CD14-positive monocyte (primary cell): ENCODE measurements at regions not wholly inside any gene's neighbourhood (a gene's known extent, or its start where the extent isn't known, plus 50 kb on each side); places are given as distances from the start of the nearest gene placed in this dataset.
"Not testable (repeated sequence)": the region's sequence is repeated elsewhere in the genome, so short reads cannot be mapped to it uniquely, and the experiment has no call there.

ENCODE experiments used
- DNase-seq, 3 donors: peaks; one replicate each; pipeline ENCODE4 v3.0.0-alpha.2; 2011 to 2022
- H2AFZ ChIP-seq: 2 replicates; pipeline ENCODE4 v1.6.0; 2012; ENCODE audit warnings: mild to moderate bottlenecking, low read depth, low read length, inconsistent platforms; ENCODE audit not compliant: insufficient read depth, poor library complexity, severe bottlenecking
- H3K27ac ChIP-seq, 2 donors: 1 replicate in 1 of 2; 2 replicates in 1 of 2; pipeline ENCODE4 v1.5.1; 2012 to 2013; ENCODE audit warnings: low read length in 2 of 2, control low read depth in 1 of 2, inconsistent platforms in 1 of 2, low read depth in 1 of 2, mild to moderate bottlenecking in 1 of 2
- H3K27me3 ChIP-seq, 2 donors: one replicate each; pipeline versions ENCODE4 v1.6.0 to v1.6.1; 2011 to 2013; ENCODE audit warnings: low read length in 2 of 2; ENCODE audit not compliant: control insufficient read depth in 2 of 2, insufficient read depth in 2 of 2
- H3K36me3 ChIP-seq, 2 donors: replicated peaks in 1 of 2; 1 replicate in 1 of 2; 2 replicates in 1 of 2; pipeline versions ENCODE4 v1.5.1 to v1.6.1; 2012 to 2013; ENCODE audit warnings: low read length in 2 of 2, control low read depth in 1 of 2, inconsistent platforms in 1 of 2, mild to moderate bottlenecking in 1 of 2; ENCODE audit not compliant: insufficient read depth in 2 of 2, control insufficient read depth in 1 of 2
- H3K4me1 ChIP-seq, 2 donors: 1 replicate in 1 of 2; 2 replicates in 1 of 2; pipeline versions ENCODE4 v1.5.1 to v1.6.1; 2012 to 2013; ENCODE audit warnings: low read length in 2 of 2, control low read depth in 1 of 2, inconsistent platforms in 1 of 2, mild to moderate bottlenecking in 1 of 2, moderate library complexity in 1 of 2; ENCODE audit not compliant: insufficient read depth in 2 of 2, control insufficient read depth in 1 of 2
- H3K4me2 ChIP-seq: replicated peaks from 2 replicates; pipeline ENCODE3; 2012; ENCODE audit warnings: low read length, moderate library complexity, mild to moderate bottlenecking; ENCODE audit not compliant: poor library complexity, severe bottlenecking; ENCODE audit errors: extremely low read depth
- H3K4me3 ChIP-seq, 3 experiments: fragments of 200-600 bp in 1 of 3; sonication (generic) in 1 of 3; replicated peaks in 1 of 3; 1 replicate in 2 of 3; 2 replicates in 1 of 3; pipeline ENCODE4 v1.5.1; 2011 to 2013; ENCODE audit warnings: low read length in 3 of 3, mild to moderate bottlenecking in 3 of 3, control low read depth in 2 of 3, low read depth in 2 of 3, inconsistent platforms in 1 of 3, moderate library complexity in 1 of 3
- H3K79me2 ChIP-seq: 2 replicates; pipeline ENCODE4 v1.6.0; 2012; ENCODE audit warnings: mild to moderate bottlenecking, control low read depth, inconsistent platforms, low read length, moderate library complexity; ENCODE audit not compliant: insufficient read depth
- H3K9ac ChIP-seq: 2 replicates; pipeline ENCODE4 v1.6.0; 2017; ENCODE audit warnings: low read length, mild to moderate bottlenecking; ENCODE audit not compliant: insufficient read depth, poor library complexity, severe bottlenecking
- H3K9me3 ChIP-seq, 2 donors: replicated peaks in 1 of 2; 1 replicate in 1 of 2; 2 replicates in 1 of 2; pipeline versions ENCODE4 v1.5.1 to v1.6.1; 2012 to 2013; ENCODE audit warnings: low read length in 2 of 2, control low read depth in 1 of 2; ENCODE audit not compliant: control insufficient read depth in 1 of 2, insufficient read depth in 1 of 2
- H4K20me1 ChIP-seq: 2 replicates; pipeline ENCODE4 v1.6.0; 2012; ENCODE audit warnings: mild to moderate bottlenecking, low read length, control low read depth, moderate library complexity; ENCODE audit not compliant: insufficient read depth
- H3K27ac Mint-ChIP-seq, 7 donors: one replicate each; pipeline ENCODE4 v1.8.0; 2020; ENCODE audit warnings: mild to moderate bottlenecking in 7 of 7, mixed read lengths in 7 of 7, moderate library complexity in 6 of 7, inconsistent platforms in 2 of 7
- H3K27me3 Mint-ChIP-seq, 3 donors: one replicate each; pipeline ENCODE4 v1.8.0; 2021 to 2022; ENCODE audit warnings: low read depth in 3 of 3, mild to moderate bottlenecking in 3 of 3, mixed read lengths in 3 of 3, moderate library complexity in 3 of 3, inconsistent platforms in 1 of 3
- H3K36me3 Mint-ChIP-seq, 2 donors: one replicate each; pipeline ENCODE4 v1.8.0; 2020; ENCODE audit warnings: mixed read lengths in 2 of 2, inconsistent platforms in 1 of 2, mild to moderate bottlenecking in 1 of 2
- H3K4me1 Mint-ChIP-seq: one replicate; pipeline ENCODE4 v1.8.0; 2020; ENCODE audit warnings: mild to moderate bottlenecking, mixed read lengths
- H3K4me3 Mint-ChIP-seq, 2 donors: one replicate each; pipeline ENCODE4 v1.8.0; 2020; ENCODE audit warnings: mild to moderate bottlenecking in 2 of 2, mixed read lengths in 2 of 2, moderate library complexity in 1 of 2
- H3K9me3 Mint-ChIP-seq, 7 donors: one replicate each; pipeline ENCODE4 v1.8.0; 2020 to 2022; ENCODE audit warnings: mixed read lengths in 7 of 7, mild to moderate bottlenecking in 6 of 7, moderate library complexity in 6 of 7, inconsistent platforms in 2 of 7
- CTCF ChIP-seq: fragments of 200-600 bp; IDR thresholded peaks from one replicate; pipeline ENCODE4 v1.8.0; 2022; ENCODE audit warnings: antibody characterized with exemption, mild to moderate bottlenecking
- WGBS: methylation state at CpG from one replicate; pipeline ENCODE4 v1.1.5; 2013; ENCODE audit warnings: missing lambda C conversion rate; ENCODE audit not compliant: insufficient coverage; 5-methylcytosine and 5-hydroxymethylcytosine counted together
- intact Hi-C, 2 donors: fragments of 100-400 bp; cut with micrococcal nuclease; formaldehyde crosslinking; loops; one replicate each; pipeline versions ENCODE4 v1.15.0 to v1.15.1; 2023

DNA sequence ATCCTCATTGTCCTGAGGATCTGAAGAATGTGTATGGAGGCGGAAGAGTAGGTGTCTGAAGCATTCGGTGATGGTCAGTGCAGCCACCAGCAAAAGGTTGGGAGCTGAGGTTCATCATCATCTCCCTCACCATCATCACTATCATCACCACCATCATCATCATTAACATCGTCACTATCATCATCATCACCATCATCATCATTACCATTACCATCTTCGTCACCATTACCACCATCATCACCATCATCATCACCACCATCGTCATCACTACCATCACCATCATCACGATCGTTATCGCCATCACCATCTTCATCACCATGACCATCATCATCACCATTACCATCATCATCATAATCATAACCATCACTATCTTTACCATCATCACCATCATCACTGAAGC lies 90.8 kb upstream of the TMEM132D start:
- intact Hi-C loops: no loop called here
- Histone ChIP-seq H3K9me3 (peaks cover 0 to 5% of the 10 kb centered on the region in 2 donors), H4K20me1 (no peaks in the 10 kb centered on the region), H3K9ac (no peak overlapping the region), H3K4me2 (no peak overlapping the region), H2AFZ (no peak overlapping the region), H3K4me1 (no peaks in the 10 kb centered on the region), H3K79me2 (no peaks in the 10 kb centered on the region), H3K27me3 (no peaks in the 10 kb centered on the region), H3K36me3 (no peaks in the 10 kb centered on the region), H3K27ac (no peak overlapping the region), H3K4me3 (no peak overlapping the region)
- no peaks in the 10 kb centered on the region for H3K4me1 Mint-ChIP-seq
- no peak for TF ChIP-seq CTCF
- H3K4me3 Mint-ChIP-seq: no peak overlapping the region
- WGBS: 98% methylated on average over 6 of the region's 8 CpGs
- H3K27me3 Mint-ChIP-seq: no peaks in the 10 kb centered on the region
- H3K9me3 Mint-ChIP-seq: peaks cover 0 to 5% (median 2%) of the 10 kb centered on the region in 7 donors
- no peak overlapping the region for H3K27ac Mint-ChIP-seq
- no peak for DNase-seq
- no peaks in the 10 kb centered on the region for H3K36me3 Mint-ChIP-seq

DNA sequence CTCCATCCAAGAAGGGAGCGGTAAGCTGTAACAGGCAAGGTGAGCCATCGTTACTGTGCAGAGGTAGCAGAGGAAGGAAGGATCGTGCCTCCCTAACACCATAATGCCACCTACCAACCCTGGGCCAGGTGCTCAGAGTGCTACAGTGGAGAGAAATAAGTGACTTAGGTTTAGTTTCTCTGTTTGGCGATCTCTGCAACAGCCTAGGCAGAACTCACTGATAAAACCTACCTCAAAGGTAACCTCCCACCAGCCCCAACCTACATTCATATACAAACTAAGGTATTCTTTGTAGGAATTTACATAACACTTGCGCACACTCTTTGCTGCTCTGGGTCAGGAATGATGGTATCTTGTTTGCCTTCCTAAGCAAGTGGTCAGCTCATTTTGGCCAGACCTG lies 93.4 kb upstream of the TMEM132D start:
- H3K27me3 Mint-ChIP-seq: no peaks in the 10 kb centered on the region
- no peaks in the 10 kb centered on the region for H3K79me2 ChIP-seq
- 40% methylated on average over 1 of the region's 5 CpGs for WGBS

DNA sequence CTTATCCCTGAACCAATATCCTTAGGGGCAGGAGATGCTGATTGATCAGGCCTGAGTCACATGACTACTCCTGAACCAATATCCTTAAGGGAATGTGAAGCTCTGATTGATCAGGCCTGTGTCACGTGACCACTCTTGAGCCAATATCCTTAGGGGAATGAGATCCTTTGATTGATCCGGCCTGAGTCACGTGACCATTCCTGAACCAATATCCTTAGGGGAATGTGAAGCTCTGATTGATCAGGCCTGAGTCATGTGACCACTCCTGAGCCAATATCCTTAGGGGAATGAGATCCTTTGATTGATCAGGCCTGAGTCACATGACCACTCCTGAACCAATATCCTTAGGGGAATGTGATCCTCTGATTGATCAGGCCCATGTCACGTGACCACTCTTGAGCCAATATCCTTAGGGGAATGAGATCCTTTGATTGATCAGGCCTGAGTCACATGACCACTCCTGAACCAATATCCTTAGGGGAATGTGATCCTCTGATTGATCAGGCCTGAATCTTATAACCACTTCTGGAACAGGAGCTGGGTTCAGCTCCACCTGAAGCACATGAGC lies 100.6 kb upstream of the TMEM132D start:
- H3K4me2 ChIP-seq, H3K36me3 ChIP-seq, H3K27me3 Mint-ChIP-seq, H3K27ac ChIP-seq, H3K9ac ChIP-seq, H3K4me1 ChIP-seq, H2AFZ ChIP-seq, H3K4me1 Mint-ChIP-seq, H3K9me3 ChIP-seq, H3K36me3 Mint-ChIP-seq, H3K27ac Mint-ChIP-seq, intact Hi-C loops, DNase-seq, H3K79me2 ChIP-seq, H3K9me3 Mint-ChIP-seq, H3K27me3 ChIP-seq, H3K4me3 Mint-ChIP-seq, H3K4me3 ChIP-seq, H4K20me1 ChIP-seq: not testable (repeated sequence)
- WGBS: 82% methylated on average over 3 of the region's 4 CpGs

More for the DNA sequence above, 93.4 kb upstream of the TMEM132D start:
- Histone ChIP-seq H3K27ac (no peak overlapping the region), H3K9me3 (no peaks in the 10 kb centered on the region), H3K4me3 (no peak overlapping the region), H3K9ac (no peak overlapping the region), H3K36me3 (no peaks in the 10 kb centered on the region), H3K27me3 (no peaks in the 10 kb centered on the region), H3K4me1 (no peaks in the 10 kb centered on the region), H4K20me1 (no peaks in the 10 kb centered on the region), H2AFZ (no peak overlapping the region), H3K4me2 (no peak overlapping the region)
- Mint-ChIP-seq H3K9me3 (peaks cover 0 to 4% (median 0%) of the 10 kb centered on the region in 7 donors), H3K36me3 (no peaks in the 10 kb centered on the region), H3K27ac (no peak overlapping the region), H3K4me1 (no peaks in the 10 kb centered on the region), H3K4me3 (no peak overlapping the region)
- no peak for DNase-seq
- no peak for TF ChIP-seq CTCF
- intact Hi-C loops: no loop called here
